ENCODE measurements at regions not wholly inside any gene's neighbourhood (a gene's known extent, or its start where the extent isn't known, plus 50 kb on each side); places are given as distances from the start of the nearest gene placed in this dataset.
"Not testable (repeated sequence)": the region's sequence is repeated elsewhere in the genome, so short reads cannot be mapped to it uniquely, and the experiment has no call there.

DNA sequence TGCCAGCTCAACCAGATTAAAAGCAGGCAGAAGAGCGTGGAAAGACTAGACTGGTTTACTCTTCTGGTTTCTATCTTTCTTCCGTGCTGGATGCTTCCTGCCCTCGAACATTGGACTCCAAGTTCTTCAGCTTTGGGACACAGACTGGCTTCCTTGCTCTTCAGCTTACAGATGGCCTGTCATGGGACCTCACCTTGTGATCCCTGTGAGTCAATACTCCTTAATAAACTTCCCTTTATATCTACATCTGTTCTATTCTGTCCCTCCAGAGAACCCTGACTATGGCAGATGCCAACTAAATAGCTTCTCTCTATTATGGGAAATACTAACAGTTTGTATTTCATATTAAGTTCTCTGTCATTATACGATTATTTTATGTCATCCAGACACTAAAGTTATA lies 609.1 kb downstream of the LMO7 start:
- no peak for DNase-seq

DNA sequence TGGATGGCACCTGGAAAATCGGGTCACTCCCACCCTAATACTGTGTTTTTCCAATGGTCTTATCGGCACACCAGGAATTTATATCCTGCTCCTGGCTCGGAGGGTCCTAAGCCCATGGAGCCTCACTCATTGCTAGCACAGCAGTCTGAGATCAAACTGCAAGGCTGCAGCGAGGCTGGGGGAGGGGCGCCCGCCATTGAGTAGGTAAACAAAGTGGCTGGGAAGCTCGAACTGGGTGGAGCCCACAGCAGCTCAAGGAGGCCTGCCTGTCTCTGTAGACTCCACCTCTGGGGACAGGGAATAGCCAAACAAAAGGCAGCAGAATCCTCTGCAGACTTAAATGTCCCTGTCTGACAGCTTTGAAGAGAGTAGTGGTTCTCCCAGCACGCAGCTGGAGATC lies 607.0 kb downstream of the LMO7 start:
- DNase-seq, result not testable (repeated sequence)

GRCh38 chr13:76239031-76239680 lies 603.0 kb downstream of the LMO7 start:
- DNase-seq, result no peak

DNA sequence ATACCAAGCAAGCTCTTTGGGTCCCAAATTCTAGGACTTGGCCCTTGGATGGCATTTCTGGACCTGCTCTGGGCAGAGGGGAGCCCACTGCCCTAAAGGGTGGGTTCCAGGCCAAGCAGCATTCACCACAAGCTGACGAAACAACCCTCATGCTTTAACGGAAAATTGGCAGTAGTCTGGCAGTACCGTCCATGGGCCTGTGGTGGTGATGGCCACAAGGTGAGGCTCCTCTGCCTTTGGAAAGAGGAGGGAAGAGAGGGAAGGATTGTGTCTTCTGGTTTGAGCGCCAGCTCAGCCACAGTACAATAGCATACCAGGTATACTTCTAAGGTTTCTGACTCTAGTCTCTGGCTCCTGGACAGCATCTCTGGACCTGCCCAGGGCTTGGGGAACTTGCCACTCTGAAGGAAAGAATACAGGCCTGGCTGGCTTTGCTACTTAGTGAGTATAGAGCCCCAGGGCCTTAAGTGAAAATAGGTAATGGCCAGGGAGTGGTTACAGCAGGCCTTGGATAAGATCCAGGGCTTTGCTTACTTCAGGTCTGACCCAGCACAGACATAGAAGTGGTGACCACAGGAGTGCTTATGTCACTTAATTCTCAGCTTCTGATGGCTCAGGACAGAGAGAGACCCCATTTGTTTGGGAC lies 595.5 kb downstream of the LMO7 start:
- DNase-seq, result no peak

GRCh38 chr13:76229281-76229680 lies 593.2 kb downstream of the LMO7 start:
- DNase-seq, result no peak

- DNase-seq, result no peak
These were observed 590.8 kb downstream of the LMO7 start for GRCh38 chr13:76226941-76227340.

DNA sequence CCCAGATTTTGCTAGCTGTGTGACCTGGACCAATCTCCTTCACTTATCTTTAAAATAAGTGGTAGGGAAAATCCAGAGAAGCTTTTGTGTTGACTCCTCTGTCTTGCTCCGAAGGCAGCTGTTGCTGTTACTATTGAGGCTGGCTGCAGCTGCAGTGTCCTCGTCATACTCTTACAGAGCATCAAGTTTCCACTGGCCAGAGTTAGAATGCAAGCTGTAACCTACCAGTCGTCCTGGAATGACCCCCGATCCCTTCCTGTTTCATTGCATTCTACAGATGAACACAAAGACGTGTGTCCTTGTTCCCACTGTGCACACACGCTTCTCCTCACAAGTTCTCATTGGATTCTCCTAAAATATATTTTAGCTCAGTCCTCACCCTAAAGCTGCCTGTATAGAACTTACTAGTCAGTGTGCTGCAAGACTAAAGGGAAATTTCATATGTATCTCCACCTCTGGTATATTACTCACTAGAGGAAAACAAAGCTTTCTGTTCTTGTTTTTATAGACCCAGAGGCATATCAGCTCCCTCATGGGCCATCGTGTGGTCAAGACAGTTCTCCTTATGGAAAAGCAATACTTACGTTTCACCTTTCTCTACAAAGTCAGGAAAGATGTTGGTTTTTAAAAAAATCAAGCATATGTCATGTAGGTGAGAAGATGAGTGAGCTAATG lies 589.8 kb downstream of the LMO7 start:
- DNase-seq, result no peak

- no peak for DNase-seq
These were observed 587.9 kb downstream of the LMO7 start for GRCh38 chr13:76223999-76224398.

- no peak for DNase-seq
These were observed 587.4 kb downstream of the LMO7 start for GRCh38 chr13:76223565-76223964.

- DNase-seq, result no peak
These were observed 586.4 kb downstream of the LMO7 start for GRCh38 chr13:76222511-76222910.

DNA sequence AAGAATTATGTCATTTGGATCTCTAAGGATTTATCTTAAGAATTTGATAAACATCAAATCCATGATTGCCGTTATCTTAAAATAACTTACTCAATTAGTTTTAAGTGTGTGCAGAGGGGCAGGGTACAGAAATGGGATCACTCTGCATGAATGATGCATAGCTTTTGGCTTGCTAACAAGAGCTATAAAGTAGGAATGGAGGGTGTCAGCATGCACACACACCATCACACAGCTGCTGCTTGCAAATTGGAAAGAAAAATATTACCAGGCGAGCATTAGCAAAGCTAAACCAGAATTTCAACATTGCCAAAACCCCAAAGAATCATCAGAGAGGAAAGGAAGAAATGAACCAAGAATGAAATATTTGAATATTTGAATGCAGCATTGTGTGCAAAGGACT lies 580.6 kb downstream of the LMO7 start:
- DNase-seq, result no peak

GRCh38 chr13:76214001-76214400 lies 577.9 kb downstream of the LMO7 start:
- no peak for DNase-seq

DNA sequence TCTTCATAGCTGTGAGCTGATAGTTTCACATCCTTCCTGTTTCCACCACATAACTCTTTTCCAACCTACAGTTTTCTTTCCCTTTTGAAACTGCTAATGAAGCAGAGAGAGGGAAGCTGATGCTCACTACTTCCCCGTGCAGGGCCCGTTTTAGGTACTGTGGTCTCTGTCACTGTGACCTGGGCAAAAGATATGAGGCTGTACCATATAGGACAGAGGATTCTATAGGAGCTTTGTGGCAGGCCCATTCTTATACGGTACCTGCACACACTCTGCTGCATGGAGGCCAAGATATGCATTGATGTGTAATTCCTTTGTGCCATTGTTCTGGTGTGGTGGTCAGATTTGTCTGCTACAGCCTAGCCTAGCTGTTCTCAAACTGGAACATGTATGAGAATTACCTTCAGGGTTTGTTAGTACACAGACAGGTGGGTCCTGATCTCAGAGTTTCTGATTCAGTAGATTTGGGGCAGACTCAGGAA lies 577.3 kb downstream of the LMO7 start:
- no peak for DNase-seq

- no peak for DNase-seq
These were observed 574.1 kb downstream of the LMO7 start for GRCh38 chr13:76210262-76210661.

DNA sequence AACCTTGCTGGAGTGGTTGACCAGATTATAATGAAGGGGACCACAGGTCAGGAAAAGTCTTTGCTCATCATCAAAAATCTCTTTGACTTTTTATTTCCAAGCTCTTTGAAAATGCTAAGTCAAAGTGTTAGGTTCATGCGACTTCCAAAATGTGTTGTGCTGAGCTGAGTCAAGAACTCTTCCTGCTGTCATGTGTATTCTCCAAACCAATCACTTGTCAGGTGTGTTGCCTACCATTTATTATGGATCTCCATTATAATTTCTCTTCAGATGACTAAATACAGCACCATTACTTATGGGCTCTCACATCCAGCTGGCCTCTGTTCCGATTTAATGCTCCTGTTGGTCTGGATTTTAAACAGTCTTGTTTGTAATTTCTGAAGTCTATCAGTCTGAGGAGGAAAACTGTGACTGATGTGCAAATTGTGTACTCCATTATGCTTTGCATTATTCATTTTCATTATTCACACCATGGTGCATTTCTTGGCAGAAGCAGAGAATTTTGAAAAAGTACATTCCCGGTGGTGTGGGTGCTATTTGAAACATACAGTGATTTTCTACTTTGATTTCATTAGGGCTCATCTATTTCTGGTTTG lies 562.5 kb downstream of the LMO7 start:
- no peak for DNase-seq

- DNase-seq, result no peak
These were observed 553.9 kb downstream of the LMO7 start for GRCh38 chr13:76189882-76190519.

- DNase-seq, result no peak
These were observed 540.0 kb downstream of the LMO7 start for GRCh38 chr13:76175961-76176725.

- no peak for DNase-seq
These were observed 532.5 kb downstream of the LMO7 start for GRCh38 chr13:76168661-76169060.

DNA sequence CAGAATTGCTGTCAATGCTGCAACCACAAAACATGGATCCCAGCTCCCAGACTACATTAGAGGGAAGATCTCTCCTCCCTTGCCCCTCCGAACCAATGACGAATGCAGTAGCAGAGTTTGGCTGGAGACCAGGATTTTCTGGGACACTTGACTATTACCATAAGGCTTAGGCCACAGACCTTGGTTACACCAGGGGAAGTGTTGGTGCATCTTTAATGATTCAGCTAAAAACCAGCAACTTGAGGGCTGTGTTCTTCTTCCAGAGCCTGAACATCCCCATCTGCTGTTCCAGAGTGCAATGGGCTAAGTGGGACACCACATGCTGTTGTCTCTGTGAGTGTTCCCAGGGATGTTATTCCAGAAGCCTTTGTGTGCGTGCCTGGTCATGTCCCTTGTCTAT lies 528.2 kb downstream of the LMO7 start:
- DNase-seq, result no peak

GRCh38 chr13:76163761-76164160 lies 527.6 kb downstream of the LMO7 start:
- no peak for DNase-seq

GRCh38 chr13:76160961-76161925 lies 525.1 kb downstream of the LMO7 start:
- no peak for DNase-seq
